GM12878 (cell line): ENCODE measurements at regions not wholly inside any gene's neighbourhood (a gene's known extent, or its start where the extent isn't known, plus 50 kb on each side); places are given as distances from the start of the nearest gene placed in this dataset.

Experiments
- ATAC-seq: fragments of 200-7000 bp; cut with Tn5 transposase; 3 replicates; pipeline ENCODE4 v1.9.1; 2020; ENCODE audit warnings: mild to moderate bottlenecking, moderate library complexity
- BruUV-seq: library from RNA; stranded (reverse); fragments of 400-500 nt; replicated peaks from 2 replicates; lab custom pipeline; 2021; lab: Mats Ljungman, UMichigan
- CTCF ChIA-PET: fragments of 300-600 bp; sonication (Branson Sonifier 250); formaldehyde crosslinking; extraction: SDS; loops from one replicate; lab custom pipeline; 2021; ENCODE audit warnings: inconsistent platforms; lab: Yijun Ruan, JAX
- POLR2A ChIA-PET: fragments of 350-600 bp; formaldehyde crosslinking; extraction: SDS; loops from one replicate; lab custom pipeline; 2021; ENCODE audit warnings: inconsistent platforms; lab: Charles Lee
- RAD21 ChIA-PET: fragments of 300-600 bp; sonication (Branson Sonifier 250); formaldehyde crosslinking; loops from one replicate; lab custom pipeline; 2023; ENCODE audit warnings: antibody characterized with exemption; ENCODE audit not compliant: unreplicated experiment; lab: Charles Lee
- SMC1A ChIA-PET: fragments of 300-600 bp; sonication (Branson Sonifier 250); formaldehyde crosslinking; loops from one replicate; lab custom pipeline; 2023; ENCODE audit not compliant: unreplicated experiment, uncharacterized antibody; lab: Charles Lee
- DNase-seq: peaks from one replicate; pipeline ENCODE4 v3.0.0-alpha.2; 2011; ENCODE audit warnings: low read depth, low spot score
- FAIRE-seq: peaks from 3 replicates; lab custom pipeline; 2011; peaks lifted over from hg19 to GRCh38; lab: Jason Lieb, UNC
- H2AFZ ChIP-seq: 2 replicates; pipeline ENCODE4 v1.6.0; 2011; ENCODE audit warnings: low read depth, low read length, control low read depth; ENCODE audit not compliant: control insufficient read depth
- H3K27ac ChIP-seq: 2 replicates; pipeline ENCODE4 v1.5.1; 2011; ENCODE audit warnings: control low read depth; ENCODE audit not compliant: control insufficient read depth, insufficient read depth
- H3K27me3 ChIP-seq, 2 experiments: replicated peaks in 1 of 2; 2 replicates each; pipeline versions ENCODE4 v1.6.0 to v1.6.1; 2011; ENCODE audit warnings: low read length in 1 of 2; ENCODE audit not compliant: control insufficient read depth in 2 of 2, insufficient read depth in 2 of 2
- H3K36me3 ChIP-seq, 2 experiments: 2 replicates each; pipeline ENCODE4 v1.5.1; 2011; ENCODE audit warnings: low read length in 1 of 2; ENCODE audit not compliant: control insufficient read depth in 2 of 2, insufficient read depth in 2 of 2
- H3K4me1 ChIP-seq: 2 replicates; pipeline ENCODE4 v1.6.1; 2011; ENCODE audit warnings: mild to moderate bottlenecking, low read length, moderate library complexity, mixed read lengths; ENCODE audit not compliant: control insufficient read depth, insufficient read depth
- H3K4me2 ChIP-seq: 2 replicates; pipeline ENCODE4 v1.6.0; 2011; ENCODE audit warnings: control low read depth; ENCODE audit not compliant: control insufficient read depth, insufficient read depth
- H3K4me3 ChIP-seq: fragments of 200-600 bp; sonication (generic); 2 replicates; pipeline ENCODE4 v1.5.1; 2016
- H3K79me2 ChIP-seq: 2 replicates; pipeline ENCODE4 v1.6.0; 2011; ENCODE audit warnings: low read length; ENCODE audit not compliant: control insufficient read depth, insufficient read depth
- H3K9ac ChIP-seq: 2 replicates; pipeline ENCODE4 v1.8.0; 2011; ENCODE audit warnings: low read length, control low read depth, mixed read lengths; ENCODE audit not compliant: control insufficient read depth, insufficient read depth
- H3K9me3 ChIP-seq: replicated peaks from 3 replicates; pipeline ENCODE4 v1.5.1; 2011; ENCODE audit warnings: mild to moderate bottlenecking, low read length; ENCODE audit not compliant: control insufficient read depth, insufficient read depth
- H4K20me1 ChIP-seq: 2 replicates; pipeline ENCODE4 v1.6.0; 2011; ENCODE audit not compliant: control insufficient read depth, insufficient read depth
- CREB1 ChIP-seq: IDR thresholded peaks from 2 replicates; pipeline ENCODE4 v1.6.1; 2012; ENCODE audit warnings: low read depth, mild to moderate bottlenecking, inconsistent platforms
- ETV6 ChIP-seq, 2 experiments: fragments of 450-650 bp in 1 of 2; IDR thresholded peaks in 1 of 2; conservative IDR thresholded peaks in 1 of 2; 2 replicates each; pipeline ENCODE4 v1.6.1; 2014; ENCODE audit warnings: antibody characterized with exemption in 1 of 2, borderline replicate concordance in 1 of 2, low read depth in 1 of 2, mild to moderate bottlenecking in 1 of 2, moderate library complexity in 1 of 2
- MEF2B ChIP-seq: fragments of 450-650 bp; IDR thresholded peaks from 2 replicates; pipeline ENCODE4 v1.6.1; 2018; ENCODE audit warnings: mild to moderate bottlenecking, moderate library complexity; ENCODE audit not compliant: partially characterized antibody, poor library complexity, severe bottlenecking
- PAX5 ChIP-seq: IDR thresholded peaks from 2 replicates; pipeline ENCODE4 v1.6.1; 2011; ENCODE audit warnings: low read depth, low read length, borderline replicate concordance
- SMC3 ChIP-seq: IDR thresholded peaks from 2 replicates; pipeline ENCODE4 v1.6.1; 2011; ENCODE audit warnings: low read length, improper control_type of control experiment, borderline replicate concordance
- SP1 ChIP-seq: IDR thresholded peaks from one replicate; pipeline ENCODE4 v1.6.1; 2011; ENCODE audit warnings: low read depth, low read length
- STAT1 ChIP-seq: fragments of 450-650 bp; conservative IDR thresholded peaks from 2 replicates; pipeline ENCODE4 v1.6.1; 2014; ENCODE audit warnings: antibody characterized with exemption, mild to moderate bottlenecking
- WGBS: methylation state at CpG from one replicate; pipeline ENCODE4 v1.1.6; 2016; ENCODE audit warnings: low lambda C conversion rate; ENCODE audit not compliant: insufficient replicate concordance, insufficient coverage; ENCODE audit errors: missing lambda C conversion rate; 5-methylcytosine and 5-hydroxymethylcytosine counted together
- in situ Hi-C: fragments of 300-500 bp; cut with MboI; formaldehyde crosslinking; loops from 9 replicates; pipeline ENCODE4 v1.14.3; 2018; ENCODE audit warnings: mixed read lengths
- intact Hi-C: fragments of 100-400 bp; cut with micrococcal nuclease; formaldehyde crosslinking; loops from one replicate; pipeline ENCODE4 v1.14.2; 2022; ENCODE audit not compliant: unreplicated experiment
- TF ChIP-seq, protein P1 (sequence below): fragments of 450-650 bp; IDR thresholded peaks from 2 replicates; pipeline ENCODE4 v1.6.1; 2017; ENCODE audit warnings: mild to moderate bottlenecking
- TF ChIP-seq, protein P2 (sequence below): IDR thresholded peaks from 2 replicates; pipeline ENCODE4 v1.6.1; 2012; ENCODE audit warnings: low read length, inconsistent platforms
- TF ChIP-seq, protein P3 (sequence below): fragments of 450-650 bp; IDR thresholded peaks from 2 replicates; pipeline ENCODE4 v1.6.1; 2017; ENCODE audit warnings: borderline replicate concordance
- TF ChIP-seq, protein P4 (sequence below): IDR thresholded peaks from 2 replicates; pipeline ENCODE4 v1.6.1; 2012; ENCODE audit warnings: low read depth, low read length, improper control_type of control experiment
- TF ChIP-seq, protein P5 (sequence below): fragments of 450-650 bp; IDR thresholded peaks from 2 replicates; pipeline ENCODE4 v1.6.1; 2017; ENCODE audit warnings: mild to moderate bottlenecking, moderate library complexity

DNA sequence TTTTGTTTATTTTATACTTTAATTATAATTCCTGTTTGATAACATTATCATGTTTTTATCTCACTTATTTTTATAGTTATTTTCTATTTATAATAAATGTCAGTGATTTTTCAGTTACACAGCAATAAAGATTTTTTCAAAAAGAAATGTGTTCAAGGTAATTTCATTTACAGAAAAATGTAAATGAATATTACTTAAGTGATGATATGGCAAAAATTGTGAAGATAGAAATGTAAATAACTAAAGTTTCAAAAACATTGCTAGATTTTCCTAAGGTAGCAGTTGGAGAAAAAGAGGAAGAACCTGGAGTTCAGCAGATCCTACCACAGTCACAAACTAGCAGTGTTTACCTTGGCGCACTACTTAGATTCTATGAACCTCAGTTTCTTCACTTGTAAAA lies 202.6 kb downstream of the RFPL4B start:
- BruUV-seq, result no TSS peak
- no peaks in the 10 kb centered on the region for H4K20me1 ChIP-seq
- intact Hi-C loops (no loop called here), in situ Hi-C loops (no loop called here)
- no peak overlapping the region for H2AFZ ChIP-seq
- H3K27me3 ChIP-seq, result no peaks in the 10 kb centered on the region
- TF ChIP-seq ETV6 (conservative IDR thresholded peaks at IDR 0.05 in 1 of 2, IDR thresholded peaks at IDR 0.05 in 1 of 2; ENCODE audit: borderline replicate concordance in 1 of 2, low read depth in 1 of 2) (no peak), MEF2B (no peak), STAT1 (no peak), CREB1 (no peak), PAX5 (no peak), SMC3 (no peak), SP1 (no peak)
- TF ChIP-seq, protein P1, sequence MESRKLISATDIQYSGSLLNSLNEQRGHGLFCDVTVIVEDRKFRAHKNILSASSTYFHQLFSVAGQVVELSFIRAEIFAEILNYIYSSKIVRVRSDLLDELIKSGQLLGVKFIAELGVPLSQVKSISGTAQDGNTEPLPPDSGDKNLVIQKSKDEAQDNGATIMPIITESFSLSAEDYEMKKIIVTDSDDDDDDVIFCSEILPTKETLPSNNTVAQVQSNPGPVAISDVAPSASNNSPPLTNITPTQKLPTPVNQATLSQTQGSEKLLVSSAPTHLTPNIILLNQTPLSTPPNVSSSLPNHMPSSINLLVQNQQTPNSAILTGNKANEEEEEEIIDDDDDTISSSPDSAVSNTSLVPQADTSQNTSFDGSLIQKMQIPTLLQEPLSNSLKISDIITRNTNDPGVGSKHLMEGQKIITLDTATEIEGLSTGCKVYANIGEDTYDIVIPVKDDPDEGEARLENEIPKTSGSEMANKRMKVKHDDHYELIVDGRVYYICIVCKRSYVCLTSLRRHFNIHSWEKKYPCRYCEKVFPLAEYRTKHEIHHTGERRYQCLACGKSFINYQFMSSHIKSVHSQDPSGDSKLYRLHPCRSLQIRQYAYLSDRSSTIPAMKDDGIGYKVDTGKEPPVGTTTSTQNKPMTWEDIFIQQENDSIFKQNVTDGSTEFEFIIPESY, result no peak
- TF ChIP-seq, protein P2, sequence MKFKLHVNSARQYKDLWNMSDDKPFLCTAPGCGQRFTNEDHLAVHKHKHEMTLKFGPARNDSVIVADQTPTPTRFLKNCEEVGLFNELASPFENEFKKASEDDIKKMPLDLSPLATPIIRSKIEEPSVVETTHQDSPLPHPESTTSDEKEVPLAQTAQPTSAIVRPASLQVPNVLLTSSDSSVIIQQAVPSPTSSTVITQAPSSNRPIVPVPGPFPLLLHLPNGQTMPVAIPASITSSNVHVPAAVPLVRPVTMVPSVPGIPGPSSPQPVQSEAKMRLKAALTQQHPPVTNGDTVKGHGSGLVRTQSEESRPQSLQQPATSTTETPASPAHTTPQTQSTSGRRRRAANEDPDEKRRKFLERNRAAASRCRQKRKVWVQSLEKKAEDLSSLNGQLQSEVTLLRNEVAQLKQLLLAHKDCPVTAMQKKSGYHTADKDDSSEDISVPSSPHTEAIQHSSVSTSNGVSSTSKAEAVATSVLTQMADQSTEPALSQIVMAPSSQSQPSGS, result no peak
- TF ChIP-seq, protein P3, sequence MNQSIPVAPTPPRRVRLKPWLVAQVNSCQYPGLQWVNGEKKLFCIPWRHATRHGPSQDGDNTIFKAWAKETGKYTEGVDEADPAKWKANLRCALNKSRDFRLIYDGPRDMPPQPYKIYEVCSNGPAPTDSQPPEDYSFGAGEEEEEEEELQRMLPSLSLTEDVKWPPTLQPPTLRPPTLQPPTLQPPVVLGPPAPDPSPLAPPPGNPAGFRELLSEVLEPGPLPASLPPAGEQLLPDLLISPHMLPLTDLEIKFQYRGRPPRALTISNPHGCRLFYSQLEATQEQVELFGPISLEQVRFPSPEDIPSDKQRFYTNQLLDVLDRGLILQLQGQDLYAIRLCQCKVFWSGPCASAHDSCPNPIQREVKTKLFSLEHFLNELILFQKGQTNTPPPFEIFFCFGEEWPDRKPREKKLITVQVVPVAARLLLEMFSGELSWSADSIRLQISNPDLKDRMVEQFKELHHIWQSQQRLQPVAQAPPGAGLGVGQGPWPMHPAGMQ, result no peak
- TF ChIP-seq, protein P4, sequence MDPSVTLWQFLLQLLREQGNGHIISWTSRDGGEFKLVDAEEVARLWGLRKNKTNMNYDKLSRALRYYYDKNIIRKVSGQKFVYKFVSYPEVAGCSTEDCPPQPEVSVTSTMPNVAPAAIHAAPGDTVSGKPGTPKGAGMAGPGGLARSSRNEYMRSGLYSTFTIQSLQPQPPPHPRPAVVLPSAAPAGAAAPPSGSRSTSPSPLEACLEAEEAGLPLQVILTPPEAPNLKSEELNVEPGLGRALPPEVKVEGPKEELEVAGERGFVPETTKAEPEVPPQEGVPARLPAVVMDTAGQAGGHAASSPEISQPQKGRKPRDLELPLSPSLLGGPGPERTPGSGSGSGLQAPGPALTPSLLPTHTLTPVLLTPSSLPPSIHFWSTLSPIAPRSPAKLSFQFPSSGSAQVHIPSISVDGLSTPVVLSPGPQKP, result no peak
- TF ChIP-seq, protein P5, sequence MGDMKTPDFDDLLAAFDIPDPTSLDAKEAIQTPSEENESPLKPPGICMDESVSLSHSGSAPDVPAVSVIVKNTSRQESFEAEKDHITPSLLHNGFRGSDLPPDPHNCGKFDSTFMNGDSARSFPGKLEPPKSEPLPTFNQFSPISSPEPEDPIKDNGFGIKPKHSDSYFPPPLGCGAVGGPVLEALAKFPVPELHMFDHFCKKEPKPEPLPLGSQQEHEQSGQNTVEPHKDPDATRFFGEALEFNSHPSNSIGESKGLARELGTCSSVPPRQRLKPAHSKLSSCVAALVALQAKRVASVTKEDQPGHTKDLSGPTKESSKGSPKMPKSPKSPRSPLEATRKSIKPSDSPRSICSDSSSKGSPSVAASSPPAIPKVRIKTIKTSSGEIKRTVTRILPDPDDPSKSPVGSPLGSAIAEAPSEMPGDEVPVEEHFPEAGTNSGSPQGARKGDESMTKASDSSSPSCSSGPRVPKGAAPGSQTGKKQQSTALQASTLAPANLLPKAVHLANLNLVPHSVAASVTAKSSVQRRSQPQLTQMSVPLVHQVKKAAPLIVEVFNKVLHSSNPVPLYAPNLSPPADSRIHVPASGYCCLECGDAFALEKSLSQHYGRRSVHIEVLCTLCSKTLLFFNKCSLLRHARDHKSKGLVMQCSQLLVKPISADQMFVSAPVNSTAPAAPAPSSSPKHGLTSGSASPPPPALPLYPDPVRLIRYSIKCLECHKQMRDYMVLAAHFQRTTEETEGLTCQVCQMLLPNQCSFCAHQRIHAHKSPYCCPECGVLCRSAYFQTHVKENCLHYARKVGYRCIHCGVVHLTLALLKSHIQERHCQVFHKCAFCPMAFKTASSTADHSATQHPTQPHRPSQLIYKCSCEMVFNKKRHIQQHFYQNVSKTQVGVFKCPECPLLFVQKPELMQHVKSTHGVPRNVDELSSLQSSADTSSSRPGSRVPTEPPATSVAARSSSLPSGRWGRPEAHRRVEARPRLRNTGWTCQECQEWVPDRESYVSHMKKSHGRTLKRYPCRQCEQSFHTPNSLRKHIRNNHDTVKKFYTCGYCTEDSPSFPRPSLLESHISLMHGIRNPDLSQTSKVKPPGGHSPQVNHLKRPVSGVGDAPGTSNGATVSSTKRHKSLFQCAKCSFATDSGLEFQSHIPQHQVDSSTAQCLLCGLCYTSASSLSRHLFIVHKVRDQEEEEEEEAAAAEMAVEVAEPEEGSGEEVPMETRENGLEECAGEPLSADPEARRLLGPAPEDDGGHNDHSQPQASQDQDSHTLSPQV, result no peak
- no peak overlapping the region for H3K4me3 ChIP-seq
- no peaks in the 10 kb centered on the region for H3K79me2 ChIP-seq
- POLR2A ChIA-PET, result no interaction called here
- H3K36me3 ChIP-seq, result no peaks in the 10 kb centered on the region
- no peak overlapping the region for H3K27ac ChIP-seq
- DNase-seq, result no peak
- FAIRE-seq, result no peak
- RAD21 ChIA-PET, result no interaction called here
- SMC1A ChIA-PET, result interaction anchor here (0.7 kb wide), 1 partner anchor 166 kb away, joined by 3 read pairs; no protein-coding TSS in a partner anchor
- no peak for ATAC-seq
- 100% methylated on average over 1 of the region's 1 CpG for WGBS
- CTCF ChIA-PET, result no interaction called here
- H3K4me2 ChIP-seq, result no peak overlapping the region
- no peak overlapping the region for H3K9ac ChIP-seq
- no peaks in the 10 kb centered on the region for H3K9me3 ChIP-seq
- H3K4me1 ChIP-seq, result no peaks in the 10 kb centered on the region
